Lower leg skin (tissue), 4 donors: ENCODE measurements at regions not wholly inside any gene's neighbourhood (a gene's known extent, or its start where the extent isn't known, plus 50 kb on each side); places are given as distances from the start of the nearest gene placed in this dataset.

Experiments used
- DNase-seq, 2 donors: peaks; one replicate each; pipeline ENCODE4 v3.0.0-alpha.2; 2019; ENCODE audit warnings: low spot score in 2 of 2
- H3K4me3 ChIP-seq: fragments of 200-600 bp; sonication (generic); 2 replicates; pipeline ENCODE4 v1.5.1; 2017; ENCODE audit warnings: mild to moderate bottlenecking, low read depth; ENCODE audit not compliant: poor library complexity, severe bottlenecking
- CTCF ChIP-seq, 3 donors: fragments of 450-650 bp; IDR thresholded peaks; one replicate each; pipeline ENCODE4 v1.5.1; 2016; ENCODE audit warnings: antibody characterized with exemption in 3 of 3, mild to moderate bottlenecking in 3 of 3, moderate library complexity in 2 of 3
- POLR2A ChIP-seq, 2 donors: fragments of 450-650 bp; IDR thresholded peaks; one replicate each; pipeline ENCODE4 v1.6.1; 2016 to 2017; ENCODE audit warnings: antibody characterized with exemption in 2 of 2, mild to moderate bottlenecking in 1 of 2, moderate library complexity in 1 of 2
- WGBS, 2 donors: methylation state at CpG; one replicate each; pipeline ENCODE4 v1.1.5; 2018; 5-methylcytosine and 5-hydroxymethylcytosine counted together
- intact Hi-C: fragments of 100-400 bp; cut with DNase I; formaldehyde crosslinking; loops from one replicate; pipeline ENCODE4 v1.15.0; 2023; ENCODE audit warnings: low total_unique reads

DNA sequence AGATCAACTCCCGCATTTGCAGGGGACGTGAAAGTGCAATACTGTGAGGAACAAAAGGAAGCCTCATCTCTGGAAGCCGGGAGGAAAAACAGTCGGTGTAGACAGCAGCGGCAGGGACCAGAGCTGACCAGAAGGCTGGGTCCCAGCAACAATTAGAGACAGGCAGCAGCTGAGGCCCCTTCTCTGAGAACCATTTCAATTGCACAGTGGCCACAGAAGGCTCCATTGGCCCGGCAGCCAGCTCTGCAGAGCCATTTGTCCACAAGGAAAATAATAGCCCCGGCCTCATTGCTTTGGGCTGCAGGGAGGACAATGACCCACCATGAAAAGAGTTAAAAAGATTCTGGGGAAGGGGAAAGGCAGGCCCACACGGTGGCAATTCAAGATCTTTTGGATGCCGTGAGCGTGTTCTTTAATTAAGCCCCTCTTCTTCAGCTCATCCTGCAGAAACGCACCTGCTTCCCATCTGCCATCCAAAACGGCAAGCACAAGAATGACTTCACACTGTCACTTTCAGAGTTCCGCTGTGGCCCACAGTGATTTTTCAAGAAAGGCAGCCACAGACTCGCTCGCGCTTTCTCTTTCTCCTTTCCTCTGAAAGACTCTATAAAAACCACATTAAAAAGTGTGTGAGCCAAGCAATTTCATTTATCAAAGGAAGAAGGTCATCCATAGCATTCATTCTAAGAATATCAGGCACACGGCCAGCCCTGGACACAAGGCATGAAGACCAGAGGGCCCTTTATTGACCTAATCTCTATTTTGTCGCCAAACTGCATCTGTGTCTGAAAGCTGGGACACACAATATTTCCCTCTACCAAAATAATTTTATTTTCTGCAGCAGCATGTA, 293.6 kb downstream of the SOX11 start:
- no peak for TF ChIP-seq POLR2A (IDR thresholded peaks at IDR 0.05)
- TF ChIP-seq CTCF (IDR thresholded peaks at IDR 0.05): no peak
- DNase-seq: no peak
- intact Hi-C loops: no loop called here

GRCh38 chr2:5986801-5987787, 294.9 kb downstream of the SOX11 start:
- intact Hi-C loops: no loop called here
- no peak overlapping the region for H3K4me3 ChIP-seq
- no peak for DNase-seq
- 86 to 88% methylated on average over 12 of the region's 12 CpGs for WGBS, 2 donors
- TF ChIP-seq CTCF (IDR thresholded peaks at IDR 0.05) (no peak), POLR2A (IDR thresholded peaks at IDR 0.05) (no peak)

More for the DNA sequence above, 293.6 kb downstream of the SOX11 start:
- H3K4me3 ChIP-seq: no peak overlapping the region
- 86 to 87% methylated on average over 18 of the region's 18 CpGs for WGBS, 2 donors

DNA sequence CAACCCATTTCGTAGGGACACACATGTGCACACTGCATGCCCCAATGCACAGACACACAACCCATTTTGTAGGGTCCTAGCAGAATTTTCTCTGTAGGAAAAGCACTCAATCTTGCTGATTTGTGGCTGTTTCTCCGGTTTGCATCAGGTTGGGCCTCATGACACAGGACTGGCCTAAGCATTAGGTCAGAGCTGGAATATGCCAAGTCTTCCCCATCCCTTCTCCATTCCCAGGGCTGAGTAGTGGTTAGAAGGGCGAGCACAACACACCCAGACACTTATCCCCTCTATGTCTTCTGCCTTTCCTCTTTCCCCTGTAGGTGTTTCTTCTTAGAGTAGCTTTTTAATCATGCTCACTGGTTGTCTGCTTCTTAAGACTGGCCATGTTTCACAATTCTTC, 295.9 kb downstream of the SOX11 start:
- 83 to 88% methylated on average over 3 of the region's 3 CpGs for WGBS, 2 donors
- H3K4me3 ChIP-seq: no peak overlapping the region
- no peak for DNase-seq
- intact Hi-C loops: no loop called here
- TF ChIP-seq CTCF (IDR thresholded peaks at IDR 0.05) (no peak), POLR2A (IDR thresholded peaks at IDR 0.05) (no peak)

- TF ChIP-seq CTCF (IDR thresholded peaks at IDR 0.05): no peak
- TF ChIP-seq POLR2A (IDR thresholded peaks at IDR 0.05): no peak
- intact Hi-C loops: no loop called here
- 92 to 94% methylated on average over 5 of the region's 5 CpGs for WGBS, 2 donors
- H3K4me3 ChIP-seq: no peak overlapping the region
- DNase-seq: no peak
Observed at GRCh38 chr2:5990086-5990485, 297.9 kb downstream of the SOX11 start.

DNA sequence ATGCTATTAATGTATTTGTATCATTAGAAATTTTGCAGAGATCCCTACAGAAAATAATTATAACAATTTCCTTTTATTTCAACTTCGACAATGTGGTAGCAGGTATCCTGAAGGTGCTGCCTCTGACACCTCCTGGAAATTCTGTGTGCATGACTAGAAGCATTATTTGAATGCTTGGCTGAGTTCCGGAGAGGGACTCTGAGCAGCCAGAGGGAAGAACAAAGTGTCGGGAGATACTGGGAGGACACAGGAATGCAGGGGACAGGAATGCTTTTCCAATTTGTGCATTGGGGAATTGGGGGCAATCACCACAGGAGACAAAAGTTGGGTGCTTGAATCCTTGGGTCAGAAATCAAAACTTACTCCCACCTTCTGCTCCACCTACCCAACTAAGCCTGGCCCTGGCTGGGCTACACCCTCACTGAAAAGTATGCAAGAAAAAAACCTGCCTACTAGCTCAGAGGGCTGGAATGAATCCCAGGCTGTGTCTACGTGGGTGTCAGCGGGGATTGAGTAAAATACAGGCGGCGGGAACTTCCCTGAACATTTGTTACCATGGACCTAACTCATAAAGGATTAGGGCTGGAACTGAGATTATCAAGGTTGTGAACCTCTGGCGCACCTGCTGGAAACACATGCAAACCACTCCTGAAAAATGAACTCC, 299.3 kb downstream of the SOX11 start:
- no peak for DNase-seq
- TF ChIP-seq POLR2A (IDR thresholded peaks at IDR 0.05) (no peak), CTCF (IDR thresholded peaks at IDR 0.05) (no peak)
- no peak overlapping the region for H3K4me3 ChIP-seq
- 42 to 46% methylated on average over 8 of the region's 8 CpGs for WGBS, 2 donors
- intact Hi-C loops: no loop called here
